Neural cell (in vitro differentiated cells): ENCODE measurements at regions not wholly inside any gene's neighbourhood (a gene's known extent, or its start where the extent isn't known, plus 50 kb on each side); places are given as distances from the start of the nearest gene placed in this dataset.

ENCODE experiments used
- CTCF ChIP-seq: fragments of 450-650 bp; IDR thresholded peaks from 2 replicates; pipeline ENCODE4 v1.5.1; 2014; ENCODE audit warnings: antibody characterized with exemption, mild to moderate bottlenecking, moderate library complexity; ENCODE audit not compliant: poor library complexity, severe bottlenecking
- EP300 ChIP-seq: fragments of 450-650 bp; conservative IDR thresholded peaks from 2 replicates; pipeline ENCODE4 v1.6.1; 2014; ENCODE audit warnings: antibody characterized with exemption, mild to moderate bottlenecking, moderate library complexity; ENCODE audit not compliant: poor library complexity, severe bottlenecking
- EZH2 ChIP-seq: fragments of 200-600, 300-800 bp; shearing (Covaris generic), sonication (generic); IDR thresholded peaks from 2 replicates; pipeline ENCODE4 v1.6.1; 2014; ENCODE audit warnings: antibody characterized with exemption, low read length, borderline replicate concordance, mild to moderate bottlenecking; ENCODE audit not compliant: insufficient read depth, poor library complexity, severe bottlenecking
- POLR2AphosphoS5 ChIP-seq: IDR thresholded peaks from 2 replicates; pipeline ENCODE4 v1.6.1; 2012
- SMC3 ChIP-seq: fragments of 450-650 bp; conservative IDR thresholded peaks from 2 replicates; pipeline ENCODE4 v1.6.1; 2014; ENCODE audit warnings: antibody characterized with exemption, mild to moderate bottlenecking, moderate library complexity; ENCODE audit not compliant: poor library complexity

GRCh38 chr11:114790910-114791309, 112.6 kb downstream of the NXPE2 start:
- TF ChIP-seq SMC3 (peak; percentile 22), EP300 (peak; percentile 97), EZH2 (no peak), CTCF (no peak), POLR2AphosphoS5 (peak; percentile 76)
